ENCODE measurements at regions not wholly inside any gene's neighbourhood (a gene's known extent, or its start where the extent isn't known, plus 50 kb on each side); places are given as distances from the start of the nearest gene placed in this dataset.

DNA sequence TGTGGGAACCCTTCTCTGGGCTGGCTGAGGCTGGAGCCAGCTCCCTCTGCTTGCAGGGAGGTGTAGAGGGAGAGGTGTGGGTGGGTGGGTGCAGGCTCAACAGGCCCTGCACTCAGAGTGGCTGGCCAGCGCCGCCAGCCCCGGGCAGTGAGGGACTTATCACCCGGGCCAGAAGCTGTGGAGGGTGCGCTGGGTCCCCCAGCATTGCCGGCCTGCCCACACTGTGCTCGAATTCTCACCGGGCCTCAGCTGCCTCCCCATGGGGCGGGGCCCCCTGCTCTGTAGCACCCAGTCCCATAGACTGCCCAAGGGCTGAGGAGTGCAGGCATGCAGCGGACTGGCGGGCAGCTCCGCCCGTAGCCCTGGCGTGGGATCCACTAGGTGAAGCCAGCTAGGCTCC lies 190.7 kb upstream of the TAC1 start:
- no peaks in the 10 kb centered on the region for H3K4me1 Mint-ChIP-seq
- H3K4me1 ChIP-seq (ENCODE audit: control insufficient read depth in 1 of 2, insufficient read depth in 2 of 2, low read length in 2 of 2), result no peaks in the 10 kb centered on the region
- H2AFZ ChIP-seq (ENCODE audit: insufficient read depth, low read depth, low read length, poor library complexity, severe bottlenecking), result no peak overlapping the region
- H3K27ac ChIP-seq (ENCODE audit: low read depth in 1 of 2, low read length in 2 of 2), result no peak overlapping the region
- H3K9me3 ChIP-seq (replicated peaks in 1 of 2; ENCODE audit: control insufficient read depth in 1 of 2, insufficient read depth in 1 of 2, low read length in 2 of 2), result peaks cover 8 to 15% of the 10 kb centered on the region in 2 donors
- no peak overlapping the region for H3K27ac Mint-ChIP-seq
- intact Hi-C loops (cut with micrococcal nuclease), result no loop called here
- no peak overlapping the region for H3K4me3 Mint-ChIP-seq
- no peak overlapping the region for H3K4me3 ChIP-seq (replicated peaks in 1 of 3; ENCODE audit: low read depth in 2 of 3, low read length in 3 of 3)
- no peak overlapping the region for H3K9ac ChIP-seq (ENCODE audit: insufficient read depth, low read length, poor library complexity, severe bottlenecking)
- no peaks in the 10 kb centered on the region for H3K36me3 ChIP-seq (replicated peaks in 1 of 2; ENCODE audit: control insufficient read depth in 1 of 2, insufficient read depth in 2 of 2, low read length in 2 of 2)
- H3K36me3 Mint-ChIP-seq, result no peaks in the 10 kb centered on the region
- peaks cover 2 to 20% (median 14%) of the 10 kb centered on the region in 7 donors for H3K9me3 Mint-ChIP-seq
- H3K27me3 Mint-ChIP-seq (ENCODE audit: low read depth in 3 of 3), result no peaks in the 10 kb centered on the region
- WGBS (ENCODE audit: insufficient coverage), result 92% methylated on average over 9 of the region's 14 CpGs
- H4K20me1 ChIP-seq (ENCODE audit: insufficient read depth, low read length), result no peaks in the 10 kb centered on the region
- TF ChIP-seq, protein P1, sequence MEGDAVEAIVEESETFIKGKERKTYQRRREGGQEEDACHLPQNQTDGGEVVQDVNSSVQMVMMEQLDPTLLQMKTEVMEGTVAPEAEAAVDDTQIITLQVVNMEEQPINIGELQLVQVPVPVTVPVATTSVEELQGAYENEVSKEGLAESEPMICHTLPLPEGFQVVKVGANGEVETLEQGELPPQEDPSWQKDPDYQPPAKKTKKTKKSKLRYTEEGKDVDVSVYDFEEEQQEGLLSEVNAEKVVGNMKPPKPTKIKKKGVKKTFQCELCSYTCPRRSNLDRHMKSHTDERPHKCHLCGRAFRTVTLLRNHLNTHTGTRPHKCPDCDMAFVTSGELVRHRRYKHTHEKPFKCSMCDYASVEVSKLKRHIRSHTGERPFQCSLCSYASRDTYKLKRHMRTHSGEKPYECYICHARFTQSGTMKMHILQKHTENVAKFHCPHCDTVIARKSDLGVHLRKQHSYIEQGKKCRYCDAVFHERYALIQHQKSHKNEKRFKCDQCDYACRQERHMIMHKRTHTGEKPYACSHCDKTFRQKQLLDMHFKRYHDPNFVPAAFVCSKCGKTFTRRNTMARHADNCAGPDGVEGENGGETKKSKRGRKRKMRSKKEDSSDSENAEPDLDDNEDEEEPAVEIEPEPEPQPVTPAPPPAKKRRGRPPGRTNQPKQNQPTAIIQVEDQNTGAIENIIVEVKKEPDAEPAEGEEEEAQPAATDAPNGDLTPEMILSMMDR (IDR thresholded peaks at IDR 0.05), result no peak
- H3K4me2 ChIP-seq (replicated peaks; ENCODE audit: extremely low read depth, low read length, poor library complexity, severe bottlenecking), result no peak overlapping the region
- no peaks in the 10 kb centered on the region for H3K27me3 ChIP-seq (ENCODE audit: control insufficient read depth in 2 of 2, insufficient read depth in 2 of 2, low read length in 2 of 2)
- no peaks in the 10 kb centered on the region for H3K79me2 ChIP-seq (ENCODE audit: insufficient read depth, low read length)
- no peak for DNase-seq

GRCh38 chr7:97555857-97556421 lies 175.9 kb upstream of the TAC1 start:
- Mint-ChIP-seq H3K36me3 (no peaks in the 10 kb centered on the region), H3K4me3 (no peak overlapping the region), H3K27ac (no peak overlapping the region), H3K4me1 (no peaks in the 10 kb centered on the region), H3K27me3 (ENCODE audit: low read depth in 3 of 3) (peaks cover 0 to 3% (median 1%) of the 10 kb centered on the region in 3 donors), H3K9me3 (peaks cover 6 to 35% (median 12%) of the 10 kb centered on the region in 7 donors)
- Histone ChIP-seq H3K27me3 (ENCODE audit: control insufficient read depth in 2 of 2, insufficient read depth in 2 of 2, low read length in 2 of 2) (no peaks in the 10 kb centered on the region), H3K79me2 (ENCODE audit: insufficient read depth, low read length) (no peaks in the 10 kb centered on the region), H3K4me2 (replicated peaks; ENCODE audit: extremely low read depth, low read length, poor library complexity, severe bottlenecking) (no peak overlapping the region), H3K4me1 (ENCODE audit: control insufficient read depth in 1 of 2, insufficient read depth in 2 of 2, low read length in 2 of 2) (no peaks in the 10 kb centered on the region), H4K20me1 (ENCODE audit: insufficient read depth, low read length) (no peaks in the 10 kb centered on the region), H3K9me3 (replicated peaks in 1 of 2; ENCODE audit: control insufficient read depth in 1 of 2, insufficient read depth in 1 of 2, low read length in 2 of 2) (peaks cover 15 to 20% of the 10 kb centered on the region in 2 donors), H3K27ac (ENCODE audit: low read depth in 1 of 2, low read length in 2 of 2) (no peak overlapping the region), H3K9ac (ENCODE audit: insufficient read depth, low read length, poor library complexity, severe bottlenecking) (no peak overlapping the region), H3K4me3 (replicated peaks in 1 of 3; ENCODE audit: low read depth in 2 of 3, low read length in 3 of 3) (no peak overlapping the region), H2AFZ (ENCODE audit: insufficient read depth, low read depth, low read length, poor library complexity, severe bottlenecking) (no peak overlapping the region), H3K36me3 (replicated peaks in 1 of 2; ENCODE audit: control insufficient read depth in 1 of 2, insufficient read depth in 2 of 2, low read length in 2 of 2) (no peaks in the 10 kb centered on the region)
- 90% methylated on average over 6 of the region's 8 CpGs for WGBS (ENCODE audit: insufficient coverage)
- TF ChIP-seq, protein P1 (IDR thresholded peaks at IDR 0.05), result no peak
- no peak for DNase-seq
- intact Hi-C loops (cut with micrococcal nuclease), result no loop called here

Data from CD14-positive monocyte (primary cell).